ENCODE measurements at regions not wholly inside any gene's neighbourhood (a gene's known extent, or its start where the extent isn't known, plus 50 kb on each side); places are given as distances from the start of the nearest gene placed in this dataset.
"Not testable (repeated sequence)": the region's sequence is repeated elsewhere in the genome, so short reads cannot be mapped to it uniquely, and the experiment has no call there.

DNA sequence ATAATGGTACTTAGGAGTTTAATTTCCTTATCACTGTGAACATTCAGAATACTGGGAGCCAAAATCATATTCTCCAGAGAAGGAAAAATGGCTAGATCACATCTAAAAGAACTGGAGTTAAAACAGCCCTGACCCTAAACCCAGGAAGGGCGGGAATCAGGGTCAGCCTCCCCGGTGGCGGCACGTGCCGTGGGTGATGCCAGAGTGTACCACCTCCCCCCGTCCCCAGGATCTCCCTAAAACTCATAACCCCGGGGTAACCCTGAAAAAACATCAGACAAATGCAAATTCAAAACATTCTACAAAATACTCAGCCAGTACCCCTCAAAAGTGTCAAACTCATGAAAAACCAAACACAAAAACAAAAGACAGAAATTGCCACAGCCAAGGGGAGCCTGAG, 148.3 kb downstream of the DLL1 start:
- Histone ChIP-seq H3K4me1 (ENCODE audit: control insufficient read depth in 1 of 2, insufficient read depth in 1 of 2, low read depth in 1 of 2, low read length in 1 of 2) (no peaks in the 10 kb centered on the region), H3K36me3 (no peaks in the 10 kb centered on the region), H3K4me3 (ENCODE audit: low read depth in 1 of 2, low read length in 1 of 2) (no peak overlapping the region), H3K27me3 (peaks cover 12% of the 10 kb centered on the region), H3K27ac (no peak overlapping the region), H3K9me3 (no peaks in the 10 kb centered on the region)
- TF ChIP-seq, protein P1, sequence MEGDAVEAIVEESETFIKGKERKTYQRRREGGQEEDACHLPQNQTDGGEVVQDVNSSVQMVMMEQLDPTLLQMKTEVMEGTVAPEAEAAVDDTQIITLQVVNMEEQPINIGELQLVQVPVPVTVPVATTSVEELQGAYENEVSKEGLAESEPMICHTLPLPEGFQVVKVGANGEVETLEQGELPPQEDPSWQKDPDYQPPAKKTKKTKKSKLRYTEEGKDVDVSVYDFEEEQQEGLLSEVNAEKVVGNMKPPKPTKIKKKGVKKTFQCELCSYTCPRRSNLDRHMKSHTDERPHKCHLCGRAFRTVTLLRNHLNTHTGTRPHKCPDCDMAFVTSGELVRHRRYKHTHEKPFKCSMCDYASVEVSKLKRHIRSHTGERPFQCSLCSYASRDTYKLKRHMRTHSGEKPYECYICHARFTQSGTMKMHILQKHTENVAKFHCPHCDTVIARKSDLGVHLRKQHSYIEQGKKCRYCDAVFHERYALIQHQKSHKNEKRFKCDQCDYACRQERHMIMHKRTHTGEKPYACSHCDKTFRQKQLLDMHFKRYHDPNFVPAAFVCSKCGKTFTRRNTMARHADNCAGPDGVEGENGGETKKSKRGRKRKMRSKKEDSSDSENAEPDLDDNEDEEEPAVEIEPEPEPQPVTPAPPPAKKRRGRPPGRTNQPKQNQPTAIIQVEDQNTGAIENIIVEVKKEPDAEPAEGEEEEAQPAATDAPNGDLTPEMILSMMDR (IDR thresholded peaks at IDR 0.05): no peak

DNA sequence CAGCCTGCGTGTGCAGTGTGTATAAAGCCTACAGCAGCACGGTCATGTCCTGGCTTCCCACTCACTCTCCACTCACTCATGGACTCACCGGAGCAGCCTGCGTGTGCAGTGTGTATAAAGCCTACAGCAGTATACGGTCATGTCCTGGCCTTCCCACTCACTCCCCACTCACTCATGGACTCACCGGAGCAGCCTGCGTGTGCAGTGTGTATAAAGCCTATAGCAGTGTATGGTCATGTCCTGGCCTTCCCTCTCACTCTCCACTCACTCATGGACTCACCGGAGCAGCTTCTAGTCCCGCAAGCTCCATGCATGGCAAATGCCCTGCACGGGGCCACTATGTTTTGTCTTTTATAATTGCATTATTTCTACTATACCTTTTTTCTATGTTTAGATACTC, 149.8 kb downstream of the DLL1 start:
- not testable (repeated sequence) for H3K4me1 ChIP-seq (ENCODE audit: control insufficient read depth in 1 of 2, insufficient read depth in 1 of 2, low read depth in 1 of 2, low read length in 1 of 2); H3K27me3 ChIP-seq; H3K4me3 ChIP-seq (ENCODE audit: low read depth in 1 of 2, low read length in 1 of 2); H3K36me3 ChIP-seq; H3K9me3 ChIP-seq; H3K27ac ChIP-seq

DNA sequence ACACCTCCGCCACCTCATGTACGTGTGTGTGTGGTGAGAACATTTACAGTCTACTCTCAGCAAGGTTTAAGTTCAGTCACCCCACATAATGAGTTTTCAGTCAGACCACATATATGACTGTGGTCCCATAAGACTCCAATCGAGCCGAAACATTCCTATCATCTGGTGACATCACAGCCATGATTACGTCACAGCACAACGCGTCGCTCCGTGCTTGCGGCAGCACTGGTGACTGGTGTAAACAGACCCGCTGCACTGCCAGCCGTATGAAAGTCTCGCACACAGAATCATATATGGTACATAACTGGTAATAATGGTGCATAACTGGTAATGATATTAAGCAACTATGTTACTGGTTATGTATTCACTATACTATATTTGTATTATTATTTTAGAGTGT, 150.7 kb downstream of the DLL1 start:
- no peak overlapping the region for H3K27ac ChIP-seq
- H3K4me3 ChIP-seq (ENCODE audit: low read depth in 1 of 2, low read length in 1 of 2): no peak overlapping the region
- H3K27me3 ChIP-seq: peaks cover 5% of the 10 kb centered on the region
- TF ChIP-seq, protein P1 (IDR thresholded peaks at IDR 0.05): no peak
- H3K4me1 ChIP-seq (ENCODE audit: control insufficient read depth in 1 of 2, insufficient read depth in 1 of 2, low read depth in 1 of 2, low read length in 1 of 2): no peaks in the 10 kb centered on the region
- no peaks in the 10 kb centered on the region for H3K9me3 ChIP-seq
- no peaks in the 10 kb centered on the region for H3K36me3 ChIP-seq

DNA sequence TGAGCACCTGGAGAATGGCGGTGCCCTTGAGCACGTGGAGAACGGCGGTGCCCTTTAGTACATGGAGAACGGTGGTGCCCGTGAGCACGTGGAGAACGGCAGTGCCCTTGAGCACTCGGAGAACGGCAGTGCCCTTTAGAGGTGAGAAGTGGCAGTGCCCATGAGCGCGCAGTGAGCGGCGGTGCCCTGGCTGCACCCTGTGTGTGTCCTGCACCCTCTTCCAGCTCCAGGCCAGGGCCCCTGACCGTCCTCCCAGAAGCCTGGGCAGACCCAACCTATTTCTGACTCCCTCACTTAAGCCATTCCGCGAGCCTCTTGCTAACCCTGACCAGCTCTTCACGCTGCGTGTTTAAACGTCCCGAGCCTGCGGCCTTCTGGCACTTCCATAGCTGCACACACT, 151.3 kb downstream of the DLL1 start:
- no peaks in the 10 kb centered on the region for H3K4me1 ChIP-seq (ENCODE audit: control insufficient read depth in 1 of 2, insufficient read depth in 1 of 2, low read depth in 1 of 2, low read length in 1 of 2)

DNA sequence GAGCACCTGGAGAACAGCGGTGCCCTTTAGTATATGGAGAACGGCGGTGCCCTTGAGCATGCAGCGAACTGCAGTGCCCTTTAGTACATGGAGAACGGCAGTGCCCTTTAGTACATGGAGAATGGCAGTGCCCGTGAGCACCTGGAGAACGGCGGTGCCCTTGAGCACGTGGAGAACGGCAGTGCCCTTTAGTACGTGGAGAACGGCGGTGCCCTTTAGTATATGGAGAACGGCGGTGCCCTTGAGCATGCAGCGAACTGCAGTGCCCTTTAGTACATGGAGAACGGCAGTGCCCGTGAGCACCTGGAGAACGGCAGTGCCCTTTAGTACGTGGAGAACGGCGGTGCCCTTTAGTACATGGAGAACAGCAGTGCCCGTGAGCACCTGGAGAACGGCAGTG, 151.8 kb downstream of the DLL1 start:
- H3K27me3 ChIP-seq; H3K4me1 ChIP-seq (ENCODE audit: control insufficient read depth in 1 of 2, insufficient read depth in 1 of 2, low read depth in 1 of 2, low read length in 1 of 2); H3K9me3 ChIP-seq; H3K27ac ChIP-seq; H3K4me3 ChIP-seq (ENCODE audit: low read depth in 1 of 2, low read length in 1 of 2); H3K36me3 ChIP-seq: not testable (repeated sequence)

More for the DNA sequence above, 151.3 kb downstream of the DLL1 start:
- Histone ChIP-seq H3K4me3 (ENCODE audit: low read depth in 1 of 2, low read length in 1 of 2) (no peak overlapping the region), H3K27ac (no peak overlapping the region), H3K36me3 (no peaks in the 10 kb centered on the region), H3K27me3 (peaks cover 5% of the 10 kb centered on the region), H3K9me3 (no peaks in the 10 kb centered on the region)
- TF ChIP-seq, protein P1 (IDR thresholded peaks at IDR 0.05): no peak

DNA sequence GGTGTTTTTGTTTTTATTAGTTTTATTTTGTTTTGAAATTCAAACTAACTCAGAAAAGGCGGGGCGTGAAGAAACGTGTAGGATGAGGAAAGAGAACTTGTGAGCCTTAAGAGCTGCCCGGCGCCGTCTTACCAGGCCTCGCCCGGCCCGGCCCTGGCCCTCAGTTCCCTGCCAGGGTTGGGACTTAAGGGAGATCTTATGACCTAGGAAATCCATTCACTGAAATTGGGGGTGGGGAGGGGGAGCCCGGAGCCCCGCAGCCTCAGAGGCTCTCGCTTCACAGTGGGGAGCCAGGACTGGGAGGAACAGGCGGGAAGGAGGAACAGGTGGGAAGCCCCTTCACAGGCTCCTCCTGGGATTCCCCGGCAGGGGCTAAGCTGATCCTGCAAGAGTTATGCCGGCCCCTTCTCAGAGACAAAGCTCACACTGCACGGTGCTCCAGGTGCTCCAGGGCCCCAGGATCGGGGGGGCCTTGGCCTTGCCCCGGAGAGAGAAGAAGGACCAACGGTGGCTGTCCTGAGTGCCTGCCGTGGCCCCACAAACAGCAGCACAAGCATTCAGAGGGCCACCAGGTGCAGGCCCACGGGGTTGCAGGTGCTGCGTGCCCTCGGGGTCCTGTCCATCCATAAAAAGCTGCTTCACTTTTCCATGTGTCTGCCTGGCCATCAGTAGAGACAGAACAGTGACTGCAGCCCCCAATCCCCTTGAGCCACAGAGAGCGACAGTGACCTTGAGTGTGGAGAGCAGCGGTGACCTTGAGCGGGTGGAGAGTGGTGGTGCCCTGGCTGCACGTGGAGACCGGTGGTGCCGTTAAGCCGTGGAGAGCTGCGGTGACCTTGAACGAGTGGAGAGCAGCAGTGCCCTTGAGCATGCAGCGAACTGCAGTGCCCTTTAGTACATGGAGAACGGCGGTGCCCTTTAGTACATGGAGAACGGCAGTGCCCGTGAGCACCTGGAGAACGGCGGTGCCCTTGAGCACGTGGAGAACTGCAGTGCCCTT, 152.7 kb downstream of the DLL1 start:
- TF ChIP-seq, protein P1 (IDR thresholded peaks at IDR 0.05): no peak
- no peaks in the 10 kb centered on the region for H3K9me3 ChIP-seq
- no peak overlapping the region for H3K4me3 ChIP-seq (ENCODE audit: low read depth in 1 of 2, low read length in 1 of 2)
- H3K27me3 ChIP-seq: peaks cover 5% of the 10 kb centered on the region
- no peaks in the 10 kb centered on the region for H3K36me3 ChIP-seq
- H3K27ac ChIP-seq: no peak overlapping the region
- H3K4me1 ChIP-seq (ENCODE audit: control insufficient read depth in 1 of 2, insufficient read depth in 1 of 2, low read depth in 1 of 2, low read length in 1 of 2): no peaks in the 10 kb centered on the region
